ENCODE measurements at regions not wholly inside any gene's neighbourhood (a gene's known extent, or its start where the extent isn't known, plus 50 kb on each side); places are given as distances from the start of the nearest gene placed in this dataset.

DNA sequence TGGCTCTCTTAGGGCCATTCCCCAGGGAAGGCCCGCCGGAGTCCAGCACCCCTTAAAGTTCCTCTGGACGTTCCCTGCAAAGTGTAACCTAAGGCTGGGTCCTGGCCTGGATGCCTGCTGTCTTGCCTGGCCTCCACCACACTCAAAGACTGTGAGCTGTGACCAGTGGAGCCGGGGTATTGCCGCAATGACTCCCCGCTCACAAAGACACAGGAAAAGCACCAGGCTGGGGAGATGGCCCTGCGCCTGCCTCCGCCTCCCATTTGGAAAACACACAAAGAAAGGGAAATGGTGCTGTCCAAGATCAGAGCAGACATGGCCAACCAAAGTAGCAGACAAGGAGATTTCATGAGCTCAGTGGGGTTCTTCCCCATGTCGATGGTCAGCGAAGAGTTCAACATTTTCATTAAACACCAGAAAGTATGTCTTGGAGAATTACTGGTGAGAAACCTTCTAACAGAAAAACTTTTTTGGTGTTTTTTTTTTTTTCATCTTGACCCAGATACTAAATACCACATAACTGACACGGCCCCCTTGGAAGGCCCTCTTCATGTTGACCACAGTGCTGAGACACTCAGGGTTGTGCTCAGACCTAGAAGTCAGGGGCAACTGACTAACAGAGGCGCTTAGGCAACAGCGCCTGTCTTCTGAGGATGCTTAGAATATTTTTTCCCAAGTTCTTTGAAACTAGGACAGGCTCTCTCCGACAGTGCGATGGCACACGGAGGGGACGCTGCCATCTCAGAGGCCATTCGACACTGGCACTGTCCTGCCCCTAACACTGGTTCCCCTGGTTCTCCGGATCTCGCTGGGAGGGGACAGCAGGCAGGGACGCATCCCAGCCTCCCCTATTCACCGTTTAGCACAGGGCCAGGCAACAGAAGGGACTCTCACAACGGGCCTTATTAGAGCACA, 226.4 kb upstream of the ID2 start:
- H3K4me3 ChIP-seq: no peak overlapping the region
- no peaks in the 10 kb centered on the region for H3K4me1 ChIP-seq (replicated peaks)
- DNase-seq (ENCODE audit: low read depth in 1 of 2, low spot score in 2 of 2): no peak
- H3K27me3 ChIP-seq (replicated peaks): no peaks in the 10 kb centered on the region
- no peaks in the 10 kb centered on the region for H3K9me3 ChIP-seq (replicated peaks)
- no peak overlapping the region for H3K27ac ChIP-seq
- no peaks in the 10 kb centered on the region for H3K36me3 ChIP-seq

DNA sequence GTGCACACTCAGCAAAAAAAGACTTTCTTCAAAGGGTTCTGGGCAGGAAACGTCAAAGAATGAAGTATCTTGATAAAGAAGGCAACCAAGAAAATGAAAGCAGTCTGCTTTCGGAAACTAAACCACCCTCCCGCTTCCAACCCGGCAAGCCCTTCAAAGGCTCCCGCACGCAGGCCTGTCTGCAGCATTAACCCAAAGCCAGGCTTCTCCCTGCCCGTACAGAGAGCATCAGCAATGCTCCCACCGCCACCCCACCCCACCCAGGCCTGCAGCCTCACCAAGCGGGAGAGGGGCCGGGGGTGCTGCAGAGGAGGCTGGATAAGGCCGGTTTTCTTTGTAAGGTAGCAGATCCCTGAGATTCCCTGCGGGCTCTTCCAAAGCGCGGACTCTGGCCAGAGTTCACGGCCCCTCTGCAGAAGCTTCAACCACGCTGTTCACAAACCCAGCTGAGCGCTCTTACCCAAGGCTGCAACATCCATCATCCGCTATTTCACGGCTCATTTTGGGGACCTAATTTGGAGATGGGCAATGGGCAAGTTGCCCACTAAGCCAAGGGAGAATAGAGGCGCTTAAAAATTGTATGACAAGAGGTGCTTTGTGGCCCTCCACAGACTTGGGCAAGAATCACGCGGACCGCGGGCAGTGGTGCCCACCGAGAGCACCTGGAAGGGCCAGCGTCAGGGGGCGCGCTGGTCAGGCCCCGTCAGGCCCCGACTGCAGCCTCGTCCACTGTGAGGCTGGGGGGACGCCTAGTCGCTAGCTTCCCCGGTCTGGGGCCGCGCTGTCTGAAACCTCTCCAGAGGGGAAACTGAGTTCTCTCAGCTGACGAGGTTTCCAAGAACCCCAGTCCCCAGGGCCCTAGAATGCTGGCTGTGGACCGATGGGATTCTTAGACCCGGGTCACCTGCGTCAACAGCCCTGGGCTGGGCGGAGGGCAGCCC, 225.4 kb upstream of the ID2 start:
- no peaks in the 10 kb centered on the region for H3K27me3 ChIP-seq (replicated peaks)
- no peaks in the 10 kb centered on the region for H3K36me3 ChIP-seq
- H3K27ac ChIP-seq: no peak overlapping the region
- H3K9me3 ChIP-seq (replicated peaks): no peaks in the 10 kb centered on the region
- no peak for DNase-seq (ENCODE audit: low read depth in 1 of 2, low spot score in 2 of 2)
- H3K4me3 ChIP-seq: no peak overlapping the region
- H3K4me1 ChIP-seq (replicated peaks): no peaks in the 10 kb centered on the region

DNA sequence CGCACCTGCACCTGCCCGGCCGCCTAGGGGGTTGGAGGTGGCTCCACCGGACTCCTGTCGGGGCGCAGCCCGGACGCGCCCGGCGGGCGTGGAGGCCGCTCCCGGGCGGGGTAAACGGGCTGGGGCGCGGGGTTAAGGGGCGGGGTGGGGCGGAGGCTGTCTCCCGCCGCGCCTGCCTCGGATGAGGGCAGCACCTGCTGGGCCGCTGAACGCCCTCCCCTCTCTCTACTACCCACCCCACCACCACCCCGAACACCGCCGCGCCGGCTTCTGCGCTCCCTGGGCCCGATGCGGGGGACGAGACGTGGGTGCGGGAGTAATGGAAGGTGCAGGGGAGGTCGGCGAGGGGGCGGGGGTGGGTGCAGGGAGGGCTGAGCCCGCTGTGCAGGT, 224.8 kb upstream of the ID2 start:
- H3K27me3 ChIP-seq (replicated peaks): no peaks in the 10 kb centered on the region
- no peak overlapping the region for H3K27ac ChIP-seq
- H3K4me1 ChIP-seq (replicated peaks): no peaks in the 10 kb centered on the region
- no peaks in the 10 kb centered on the region for H3K9me3 ChIP-seq (replicated peaks)
- H3K4me3 ChIP-seq: no peak overlapping the region
- H3K36me3 ChIP-seq: no peaks in the 10 kb centered on the region
- DNase-seq (ENCODE audit: low read depth in 1 of 2, low spot score in 2 of 2): no peak

DNA sequence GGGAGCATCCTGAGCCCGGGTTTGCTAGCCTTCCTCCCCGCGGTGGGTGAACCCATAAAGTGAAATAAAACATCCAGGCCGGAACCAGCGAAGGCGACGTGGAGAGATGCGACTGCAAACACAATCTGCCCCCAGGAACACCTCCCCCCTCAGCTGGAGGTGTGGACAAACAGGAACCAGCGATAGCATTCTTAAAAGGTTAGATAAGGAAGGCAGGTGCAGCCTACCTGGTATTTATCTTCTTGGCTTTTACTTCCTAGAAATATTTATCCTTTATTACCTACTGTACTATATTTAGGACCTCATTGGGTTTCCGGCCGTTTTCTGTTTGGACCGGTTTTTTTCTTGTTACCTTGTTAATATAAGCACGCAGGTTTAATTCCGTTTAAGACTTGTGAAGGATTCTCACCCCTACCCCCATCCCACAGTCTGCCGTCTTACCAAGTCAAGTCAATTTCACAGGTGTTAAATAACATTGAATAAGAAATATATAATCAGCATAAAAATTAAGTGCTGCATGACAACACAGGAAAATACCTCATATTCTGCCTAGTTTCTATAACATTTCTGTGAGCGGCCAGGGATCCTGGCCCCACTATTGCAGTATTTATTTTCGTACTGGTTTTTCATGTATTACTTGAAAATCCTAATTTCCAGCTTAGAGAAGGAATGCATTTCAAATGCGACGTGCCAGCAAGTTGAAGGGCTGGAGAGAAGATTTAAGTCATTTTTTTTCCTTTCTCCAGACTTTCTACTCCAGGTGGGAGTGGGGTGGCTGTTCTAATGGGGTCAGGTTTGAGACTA, 224.0 kb upstream of the ID2 start:
- Histone ChIP-seq H3K9me3 (replicated peaks) (no peaks in the 10 kb centered on the region), H3K27ac (no peak overlapping the region), H3K27me3 (replicated peaks) (no peaks in the 10 kb centered on the region), H3K4me1 (replicated peaks) (no peaks in the 10 kb centered on the region), H3K36me3 (no peaks in the 10 kb centered on the region), H3K4me3 (no peak overlapping the region)
- DNase-seq (ENCODE audit: low read depth in 1 of 2, low spot score in 2 of 2): no peak

- H3K27me3 ChIP-seq (replicated peaks): no peaks in the 10 kb centered on the region
- no peaks in the 10 kb centered on the region for H3K4me1 ChIP-seq (replicated peaks)
- no peak overlapping the region for H3K4me3 ChIP-seq
- no peaks in the 10 kb centered on the region for H3K36me3 ChIP-seq
- no peak overlapping the region for H3K27ac ChIP-seq
- no peaks in the 10 kb centered on the region for H3K9me3 ChIP-seq (replicated peaks)
- DNase-seq (ENCODE audit: low read depth in 1 of 2, low spot score in 2 of 2): no peak
Measured at GRCh38 chr2:8458503-8459459, 223.1 kb upstream of the ID2 start.

GRCh38 chr2:8459474-8459873, 222.4 kb upstream of the ID2 start:
- no peaks in the 10 kb centered on the region for H3K36me3 ChIP-seq
- H3K27ac ChIP-seq: no peak overlapping the region
- no peaks in the 10 kb centered on the region for H3K4me1 ChIP-seq (replicated peaks)
- H3K9me3 ChIP-seq (replicated peaks): no peaks in the 10 kb centered on the region
- no peaks in the 10 kb centered on the region for H3K27me3 ChIP-seq (replicated peaks)
- no peak for DNase-seq (ENCODE audit: low read depth in 1 of 2, low spot score in 2 of 2)
- H3K4me3 ChIP-seq: no peak overlapping the region

GRCh38 chr2:8461341-8461740, 220.5 kb upstream of the ID2 start:
- no peaks in the 10 kb centered on the region for H3K36me3 ChIP-seq
- DNase-seq (ENCODE audit: low read depth in 1 of 2, low spot score in 2 of 2): no peak
- H3K9me3 ChIP-seq (replicated peaks): no peaks in the 10 kb centered on the region
- H3K27me3 ChIP-seq (replicated peaks): no peaks in the 10 kb centered on the region
- no peak overlapping the region for H3K27ac ChIP-seq
- no peaks in the 10 kb centered on the region for H3K4me1 ChIP-seq (replicated peaks)
- H3K4me3 ChIP-seq: no peak overlapping the region

- Histone ChIP-seq H3K4me1 (replicated peaks) (no peaks in the 10 kb centered on the region), H3K27me3 (replicated peaks) (no peaks in the 10 kb centered on the region), H3K36me3 (no peaks in the 10 kb centered on the region), H3K4me3 (no peak overlapping the region), H3K27ac (no peak overlapping the region), H3K9me3 (replicated peaks) (no peaks in the 10 kb centered on the region)
- no peak for DNase-seq (ENCODE audit: low read depth in 1 of 2, low spot score in 2 of 2)
Measured at GRCh38 chr2:8462280-8462679, 219.6 kb upstream of the ID2 start.

DNA sequence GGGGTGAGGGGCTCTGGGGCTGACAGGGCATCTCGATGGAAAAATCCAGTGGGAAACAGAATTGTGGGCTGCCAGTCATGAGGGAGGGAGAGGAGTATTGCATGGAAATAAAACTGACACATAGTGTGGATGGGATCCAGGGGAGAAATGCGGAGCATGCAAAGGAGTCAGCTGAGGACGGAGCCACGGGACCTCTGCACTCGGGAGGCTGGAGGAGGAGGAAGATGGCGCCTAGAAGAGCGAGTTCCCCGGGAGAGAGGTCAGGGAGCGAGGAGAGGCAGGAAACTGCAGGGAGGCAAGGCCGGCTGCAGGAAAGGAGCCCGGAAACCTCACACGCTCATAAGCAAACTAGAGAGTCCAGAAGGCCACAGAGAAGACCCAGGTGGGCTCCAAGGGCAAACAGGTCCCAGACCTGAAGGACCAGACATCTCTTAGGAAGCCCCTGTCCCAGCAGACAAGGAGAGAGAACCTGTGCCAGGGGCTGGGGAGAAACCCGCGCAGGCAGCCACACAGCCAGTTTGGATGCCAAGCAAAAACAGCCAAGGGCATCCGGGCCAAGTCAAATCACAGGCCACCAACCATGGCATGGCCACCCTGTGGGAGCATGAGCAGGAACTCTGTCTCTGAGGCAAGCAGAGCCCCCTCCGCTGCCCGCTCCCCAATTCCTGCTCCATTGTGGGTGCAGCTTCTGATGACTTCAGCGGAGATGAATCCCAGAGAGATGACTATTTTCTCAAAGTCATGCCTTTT, 218.8 kb upstream of the ID2 start:
- DNase-seq (ENCODE audit: low read depth in 1 of 2, low spot score in 2 of 2): no peak
- no peaks in the 10 kb centered on the region for H3K4me1 ChIP-seq (replicated peaks)
- no peak overlapping the region for H3K4me3 ChIP-seq
- no peaks in the 10 kb centered on the region for H3K9me3 ChIP-seq (replicated peaks)
- no peaks in the 10 kb centered on the region for H3K27me3 ChIP-seq (replicated peaks)
- no peaks in the 10 kb centered on the region for H3K36me3 ChIP-seq
- no peak overlapping the region for H3K27ac ChIP-seq

DNA sequence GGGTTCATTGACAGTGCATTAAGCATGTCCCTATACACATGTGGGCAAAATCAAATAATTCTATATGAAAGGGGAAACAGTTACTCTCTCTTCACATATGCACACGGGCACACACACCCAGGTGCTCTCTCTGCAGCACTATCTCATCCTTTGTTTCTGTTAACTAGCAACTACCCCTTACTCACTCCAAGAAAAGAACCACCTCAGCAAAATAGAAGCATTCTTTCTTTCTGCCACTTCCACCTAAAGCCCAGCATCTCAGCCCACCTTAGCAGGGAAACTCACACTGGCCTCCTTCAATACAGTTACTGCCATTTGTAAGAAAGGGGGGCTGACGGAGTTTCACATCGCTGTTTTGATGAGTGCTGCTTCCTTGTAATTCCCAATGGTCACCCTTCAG, 216.3 kb upstream of the ID2 start:
- Histone ChIP-seq H3K4me3 (no peak overlapping the region), H3K27me3 (replicated peaks) (no peaks in the 10 kb centered on the region), H3K9me3 (replicated peaks) (no peaks in the 10 kb centered on the region), H3K27ac (no peak overlapping the region), H3K4me1 (replicated peaks) (peaks cover 11% of the 10 kb centered on the region), H3K36me3 (no peaks in the 10 kb centered on the region)
- no peak for DNase-seq (ENCODE audit: low read depth in 1 of 2, low spot score in 2 of 2)

GRCh38 chr2:8469709-8470493, 212.0 kb upstream of the ID2 start:
- Histone ChIP-seq H3K27ac (0 out of 2 replicates have a peak overlapping the region, but pooled peaks have one; percentile 8), H3K9me3 (replicated peaks) (no peaks in the 10 kb centered on the region), H3K4me3 (no peak overlapping the region), H3K27me3 (replicated peaks) (no peaks in the 10 kb centered on the region), H3K36me3 (no peaks in the 10 kb centered on the region), H3K4me1 (replicated peaks) (peaks cover 11% of the 10 kb centered on the region)
- peak in 1 of 2 experiments; percentile 35 for DNase-seq (ENCODE audit: low read depth in 1 of 2, low spot score in 2 of 2)

Data from SJSA1 (cell line).